ENCODE measurements at regions not wholly inside any gene's neighbourhood (a gene's known extent, or its start where the extent isn't known, plus 50 kb on each side); places are given as distances from the start of the nearest gene placed in this dataset.
"Not testable (repeated sequence)": the region's sequence is repeated elsewhere in the genome, so short reads cannot be mapped to it uniquely, and the experiment has no call there.

- no peak for DNase-seq (ENCODE audit: low read depth, low spot score)
Measured at GRCh38 chr12:46711756-46712155, 114.0 kb downstream of the SLC38A4 start.

DNA sequence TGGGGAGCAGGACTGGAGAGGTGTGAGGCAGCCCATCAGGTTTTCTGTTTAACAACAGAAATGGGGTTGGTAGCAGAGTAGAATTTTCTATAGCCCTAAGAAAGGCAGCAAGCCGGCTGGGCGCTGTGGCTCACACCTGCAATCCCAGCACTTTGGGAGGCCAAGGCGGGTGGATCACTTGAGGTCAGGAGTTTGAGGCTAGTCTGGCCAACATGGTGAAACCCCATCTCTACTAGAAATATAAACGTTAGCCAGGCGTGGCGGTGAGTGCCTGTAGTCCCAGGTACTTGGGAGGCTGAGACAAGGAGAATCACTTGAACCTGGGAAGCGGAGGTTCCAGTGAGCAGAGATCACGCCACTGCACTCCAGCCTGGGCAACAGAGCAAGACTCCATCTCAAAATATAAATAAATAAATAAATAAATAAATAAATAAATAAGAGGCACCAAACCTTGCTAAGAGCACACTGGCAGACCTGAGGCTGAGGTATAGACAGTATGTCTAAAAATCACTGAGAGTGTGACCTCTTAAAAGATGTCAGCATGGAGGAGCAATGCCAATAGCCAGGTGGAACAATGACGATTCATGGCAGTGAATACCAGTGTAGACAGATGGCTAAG lies 115.6 kb downstream of the SLC38A4 start:
- no peak for DNase-seq (ENCODE audit: low read depth, low spot score)

DNA sequence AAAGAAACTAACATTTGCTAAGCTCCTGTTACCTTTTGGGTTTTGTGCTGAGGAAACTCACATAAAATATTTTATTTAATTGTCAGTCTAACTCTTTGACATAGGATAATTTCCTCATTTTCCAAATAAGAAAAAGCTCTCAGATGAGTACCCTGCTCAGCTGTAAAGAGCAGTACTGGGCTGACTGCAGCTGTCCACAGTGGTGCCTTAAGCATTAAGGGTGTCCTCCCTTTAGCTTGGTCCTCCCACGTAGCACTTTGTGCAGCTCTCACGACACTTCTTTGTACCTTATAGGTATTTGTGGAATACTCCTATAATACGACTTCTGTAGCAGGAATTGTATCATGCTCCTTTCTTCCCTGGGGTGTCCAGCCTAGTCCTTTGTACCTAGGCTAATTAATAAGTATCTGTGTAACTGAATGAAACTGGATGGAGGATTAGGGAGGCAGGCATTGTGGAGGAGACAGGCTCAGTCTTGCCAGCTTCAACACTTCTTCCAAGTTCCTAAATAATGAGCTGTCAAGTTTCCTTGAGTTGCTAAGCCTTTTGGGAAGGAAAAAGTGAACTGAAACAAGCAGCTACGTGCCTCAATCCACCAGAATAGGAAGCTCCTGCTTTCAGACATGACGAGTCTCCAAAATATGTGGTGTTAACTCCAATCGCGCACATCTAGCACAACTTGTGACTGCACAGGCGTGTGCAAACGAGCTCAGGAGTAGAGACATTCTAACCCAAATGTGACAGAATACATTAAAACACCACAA lies 123.0 kb downstream of the SLC38A4 start:
- no peak for DNase-seq (ENCODE audit: low read depth, low spot score)

- no peak for DNase-seq (ENCODE audit: low read depth, low spot score)
Measured at GRCh38 chr12:46701356-46701755, 124.4 kb downstream of the SLC38A4 start.

GRCh38 chr12:46699986-46700385 lies 125.8 kb downstream of the SLC38A4 start:
- DNase-seq (ENCODE audit: low read depth, low spot score): no peak

- no peak for DNase-seq (ENCODE audit: low read depth, low spot score)
Measured at GRCh38 chr12:46698003-46698402, 127.8 kb downstream of the SLC38A4 start.

DNA sequence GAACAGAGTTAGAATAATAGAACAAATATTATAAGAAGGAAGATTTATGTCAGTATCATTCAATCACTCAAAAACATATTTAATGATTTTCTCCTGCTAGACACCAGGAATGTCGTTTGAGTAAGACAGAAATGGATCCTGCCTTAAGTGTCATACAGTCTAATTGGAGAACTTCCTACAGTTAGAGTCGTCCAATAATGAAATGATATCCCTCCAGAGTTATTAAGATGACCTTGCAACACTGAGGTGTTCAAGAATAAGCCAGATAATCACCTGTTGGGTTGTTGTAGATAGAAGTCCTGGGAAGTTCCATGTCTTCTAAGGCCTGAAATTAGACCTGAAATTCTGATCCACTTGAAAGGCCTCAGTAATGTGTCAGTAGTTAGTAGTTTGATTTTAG lies 132.3 kb downstream of the SLC38A4 start:
- DNase-seq (ENCODE audit: low read depth, low spot score): no peak

- DNase-seq (ENCODE audit: low read depth, low spot score): no peak
Measured at GRCh38 chr12:46693034-46693433, 132.8 kb downstream of the SLC38A4 start.

DNA sequence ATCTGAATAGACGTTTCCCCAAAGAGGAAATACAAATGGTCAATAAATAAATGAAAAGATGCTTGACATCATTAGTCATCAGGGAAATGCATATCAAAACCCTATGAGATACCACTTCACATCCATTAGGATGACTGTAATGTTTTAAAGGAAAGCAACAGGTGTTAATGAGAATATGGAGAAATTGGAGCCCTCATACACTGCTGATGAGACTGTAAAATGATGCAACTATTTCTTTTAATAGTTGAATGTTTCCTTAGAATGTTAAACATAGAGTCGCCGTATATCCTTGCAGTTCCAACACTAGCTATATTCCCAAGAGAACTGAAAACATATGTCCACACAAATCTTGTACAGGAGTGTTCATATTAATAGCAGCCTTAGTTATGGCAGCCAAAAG lies 133.2 kb downstream of the SLC38A4 start:
- no peak for DNase-seq (ENCODE audit: low read depth, low spot score)

DNA sequence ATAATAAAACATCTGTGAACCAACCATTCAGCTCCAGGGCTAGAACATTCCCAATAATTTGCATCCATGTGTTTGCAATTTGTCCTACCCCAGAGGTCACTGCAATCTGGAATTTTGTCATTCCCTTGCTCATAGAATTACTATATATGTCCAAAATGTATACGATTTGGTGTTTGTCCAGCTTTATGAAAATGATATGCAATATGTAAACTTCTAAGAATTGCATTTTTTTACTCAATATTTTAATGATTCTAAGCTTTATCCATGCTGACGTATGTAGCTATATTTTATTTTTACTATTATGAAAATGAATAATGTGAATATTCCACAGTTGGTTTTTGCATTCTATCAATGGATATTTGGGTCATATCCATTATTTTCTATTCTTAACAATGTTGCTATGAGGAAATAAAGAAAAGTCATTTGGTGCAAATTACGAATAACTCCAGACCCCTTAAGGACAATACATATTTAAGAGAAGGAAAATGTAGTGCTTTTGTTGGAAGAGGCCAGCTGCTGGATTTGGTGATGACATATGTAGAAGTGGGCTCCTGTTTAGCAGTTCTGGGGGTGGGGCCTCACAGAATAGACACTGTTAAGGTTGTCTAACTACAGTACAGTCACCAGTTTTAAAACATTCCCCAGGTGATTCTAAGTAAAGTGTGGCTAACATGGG lies 139.4 kb downstream of the SLC38A4 start:
- DNase-seq (ENCODE audit: low read depth, low spot score): no peak

GRCh38 chr12:46684243-46684642 lies 141.6 kb downstream of the SLC38A4 start:
- not testable (repeated sequence) for DNase-seq (ENCODE audit: low read depth, low spot score)

- DNase-seq (ENCODE audit: low read depth, low spot score): no peak
Measured at GRCh38 chr12:46682148-46682547, 143.6 kb downstream of the SLC38A4 start.

DNA sequence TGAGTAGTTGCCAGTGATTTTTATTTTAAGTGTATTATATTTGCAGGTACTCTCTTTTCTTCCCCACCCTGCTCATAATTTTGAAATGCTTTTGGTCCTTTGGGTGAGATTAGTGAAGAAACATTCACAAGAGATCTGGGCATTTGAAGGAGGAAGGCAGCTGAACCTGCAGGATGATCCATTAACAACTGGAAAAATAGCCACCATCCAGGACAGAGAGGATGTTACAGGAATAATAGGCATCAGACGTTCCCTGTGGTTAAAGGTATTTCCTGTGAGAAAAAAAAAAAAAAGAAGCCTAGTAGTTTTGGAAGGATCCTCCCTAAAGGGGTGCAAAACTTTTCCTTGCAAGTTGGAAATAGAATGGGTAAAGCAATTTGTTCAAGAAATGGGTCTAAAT lies 145.3 kb downstream of the SLC38A4 start:
- DNase-seq (ENCODE audit: low read depth, low spot score): no peak

DNA sequence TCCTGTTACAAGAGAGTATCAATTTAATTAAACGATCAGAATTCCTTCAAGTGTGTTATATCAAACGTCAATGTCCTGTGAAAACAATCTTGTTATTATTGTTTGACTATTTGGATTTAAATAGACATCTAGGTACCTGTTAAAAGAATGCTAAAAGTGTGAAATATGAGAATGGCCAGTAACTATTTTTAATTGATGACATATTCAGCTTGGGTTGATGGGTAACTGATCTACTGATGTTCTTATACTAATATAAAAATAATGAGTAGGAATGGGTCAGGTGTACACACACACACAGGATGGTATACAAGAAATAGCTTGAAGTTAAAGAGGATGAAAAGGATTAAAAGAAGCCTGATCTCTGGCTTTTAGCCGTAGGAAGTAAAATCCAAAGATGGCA lies 146.0 kb downstream of the SLC38A4 start:
- DNase-seq (ENCODE audit: low read depth, low spot score): no peak

DNA sequence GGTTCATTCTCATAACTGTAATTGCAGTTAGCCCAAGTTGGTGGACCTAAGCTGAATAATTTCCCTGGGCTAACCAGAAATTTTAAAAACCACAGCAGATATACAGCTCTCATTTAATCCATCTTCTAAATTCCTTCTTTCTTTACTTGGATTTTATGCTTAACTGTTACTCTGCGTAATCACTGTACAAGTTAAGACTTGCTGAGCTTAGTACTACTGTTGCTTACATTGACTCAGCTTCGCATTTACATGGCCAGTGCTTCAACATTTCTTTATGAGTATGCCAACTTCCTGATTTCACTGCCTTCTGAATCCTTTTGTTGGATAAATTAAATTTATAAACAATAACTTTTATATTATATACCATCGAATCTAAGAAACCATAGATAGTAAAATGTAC lies 147.4 kb downstream of the SLC38A4 start:
- no peak for DNase-seq (ENCODE audit: low read depth, low spot score)

DNA sequence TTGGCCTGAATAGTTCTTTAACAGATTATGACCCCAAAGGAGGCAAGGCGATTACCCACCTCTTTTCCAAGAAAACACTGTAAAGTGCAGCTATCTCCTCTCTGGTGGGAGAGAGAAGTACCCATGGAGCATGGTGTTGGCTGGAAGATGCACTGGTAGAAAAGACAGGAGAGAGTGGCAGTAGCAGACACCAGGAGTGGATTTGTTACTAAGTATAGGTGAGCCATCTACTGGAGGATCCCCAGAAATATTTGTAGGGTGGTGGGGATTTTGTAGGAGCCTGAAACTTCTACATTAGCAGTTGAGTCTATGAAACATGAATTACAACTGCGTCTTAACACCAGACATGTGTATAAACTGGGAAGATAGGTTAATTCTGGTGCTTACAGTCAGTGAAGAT lies 148.0 kb downstream of the SLC38A4 start:
- DNase-seq (ENCODE audit: low read depth, low spot score): no peak

DNA sequence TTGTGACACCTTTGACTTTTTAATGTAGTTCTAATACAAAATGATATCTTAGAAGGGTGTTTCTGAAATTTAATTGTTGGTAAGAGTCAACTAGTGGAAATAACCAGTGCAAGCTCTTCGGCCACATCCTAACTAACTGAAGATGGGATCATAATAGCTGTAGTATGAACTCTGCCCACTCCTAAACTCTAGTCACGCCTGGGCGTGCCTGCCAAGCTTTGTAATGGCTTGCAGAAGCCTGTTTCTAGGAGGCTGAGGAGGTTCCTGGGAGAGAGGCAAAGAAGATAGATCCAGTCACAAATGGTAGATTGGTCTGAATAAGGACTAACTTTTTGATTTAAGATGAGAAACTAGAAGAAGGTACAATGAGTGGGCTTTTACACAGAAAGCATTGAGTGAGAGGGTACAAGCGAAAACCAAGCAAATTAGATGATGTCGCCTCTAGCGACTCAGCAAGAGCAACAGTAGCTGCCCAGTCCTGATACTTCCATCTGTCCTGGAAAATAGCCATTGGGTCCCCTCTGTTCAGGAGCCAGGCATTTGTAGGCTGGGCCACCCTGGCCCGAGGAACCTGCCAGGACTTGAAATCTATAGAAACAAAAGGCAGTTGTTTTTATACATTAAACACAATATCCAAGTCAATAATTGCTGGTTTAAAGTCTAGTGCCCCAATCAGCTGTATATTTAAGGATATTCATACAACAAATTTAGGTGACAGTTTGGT lies 148.8 kb downstream of the SLC38A4 start:
- DNase-seq (ENCODE audit: low read depth, low spot score): no peak

DNA sequence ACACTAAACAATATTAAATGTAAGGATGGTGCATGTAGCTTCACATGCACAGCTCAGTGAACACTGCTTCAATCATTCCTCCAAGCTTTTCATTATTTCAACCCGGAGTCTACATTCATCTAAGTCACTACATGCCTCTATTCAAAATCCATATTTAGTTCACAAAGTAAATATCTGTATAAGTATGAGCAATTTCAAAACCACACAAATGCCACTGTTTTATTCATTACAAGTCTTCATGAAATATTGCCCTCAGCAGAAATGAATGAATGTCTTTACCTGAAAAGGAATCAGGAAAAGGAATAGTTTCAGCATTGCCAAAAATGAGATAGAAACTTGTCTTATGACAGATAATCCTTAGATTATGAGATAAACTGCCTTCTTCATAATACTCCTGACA lies 149.4 kb downstream of the SLC38A4 start:
- no peak for DNase-seq (ENCODE audit: low read depth, low spot score)

GRCh38 chr12:46675736-46676135 lies 150.1 kb downstream of the SLC38A4 start:
- no peak for DNase-seq (ENCODE audit: low read depth, low spot score)

DNA sequence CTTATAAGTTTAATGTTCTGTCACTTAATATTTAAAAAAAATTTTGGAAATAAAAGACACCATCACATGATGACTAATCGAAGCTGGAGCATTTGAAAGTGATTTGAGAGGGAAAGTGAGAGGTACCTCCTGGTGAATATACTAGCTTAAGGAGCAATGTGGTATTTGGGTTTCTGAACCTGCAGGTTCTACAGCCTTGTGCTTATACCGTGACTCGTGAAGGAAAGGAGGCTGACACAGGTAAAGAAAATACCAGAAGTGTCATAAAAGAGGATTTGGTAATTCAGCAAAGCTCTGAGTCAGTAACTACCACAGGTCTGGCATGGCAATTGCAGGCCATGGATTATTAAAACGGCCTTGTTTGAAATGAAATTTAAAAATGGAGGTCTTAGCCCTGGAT lies 151.0 kb downstream of the SLC38A4 start:
- DNase-seq (ENCODE audit: low read depth, low spot score): no peak

DNA sequence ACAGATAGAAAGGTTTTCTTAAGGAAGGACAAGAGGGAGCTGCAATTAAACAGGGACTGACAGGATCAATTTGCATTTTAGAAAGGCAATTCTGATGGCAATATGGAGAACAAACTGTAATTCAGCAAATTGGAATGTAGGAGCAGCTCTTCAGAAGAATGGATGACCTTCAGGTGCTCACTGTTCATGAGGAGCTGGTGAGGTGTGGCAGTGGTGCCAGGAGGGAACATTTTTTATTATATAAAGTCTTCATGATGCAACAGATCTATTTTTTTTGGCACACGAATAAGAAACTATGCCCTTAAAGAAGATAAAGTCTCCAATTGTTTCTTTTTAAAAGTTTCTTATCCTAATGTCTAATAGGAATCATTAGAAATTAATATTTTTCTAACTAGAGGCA lies 151.7 kb downstream of the SLC38A4 start:
- DNase-seq (ENCODE audit: low read depth, low spot score): no peak

- DNase-seq (ENCODE audit: low read depth, low spot score): no peak
Measured at GRCh38 chr12:46671102-46671501, 154.7 kb downstream of the SLC38A4 start.

Data from smooth muscle cell of the brain vasculature (primary cell).